CD4-positive, alpha-beta memory T cell (primary cell): ENCODE measurements at regions not wholly inside any gene's neighbourhood (a gene's known extent, or its start where the extent isn't known, plus 50 kb on each side); places are given as distances from the start of the nearest gene placed in this dataset.

ENCODE experiments used
- CTCF ChIA-PET: fragments of 350-600 bp; sonication (Branson Sonifier 250); formaldehyde crosslinking; loops from one replicate; lab custom pipeline; 2021; ENCODE audit warnings: inconsistent platforms; ENCODE audit not compliant: partially characterized antibody; lab: Charles Lee
- POLR2A ChIA-PET: fragments of 350-600 bp; sonication (Branson Sonifier 250); formaldehyde crosslinking; loops from one replicate; lab custom pipeline; 2021; ENCODE audit not compliant: partially characterized antibody; lab: Charles Lee
- DNase-seq, 5 donors: peaks; one replicate each; pipeline versions ENCODE4 v3.0.0 to v3.0.0-alpha.2; 2020 to 2022; ENCODE audit warnings: mixed read lengths in 1 of 5
- H3K27ac ChIP-seq: one replicate; pipeline ENCODE4 v1.7.0; 2013; ENCODE audit warnings: low read depth, low read length
- H3K27me3 ChIP-seq: 2 replicates; pipeline ENCODE4 v1.7.0; 2013; ENCODE audit warnings: mild to moderate bottlenecking, low read length, moderate library complexity; ENCODE audit not compliant: insufficient read depth
- H3K36me3 ChIP-seq: 2 replicates; pipeline ENCODE4 v1.7.0; 2013; ENCODE audit warnings: mild to moderate bottlenecking, low read length, moderate library complexity; ENCODE audit not compliant: insufficient read depth
- H3K4me1 ChIP-seq: 2 replicates; pipeline ENCODE4 v1.7.0; 2013; ENCODE audit warnings: mild to moderate bottlenecking, low read length, moderate library complexity; ENCODE audit not compliant: insufficient read depth
- H3K4me3 ChIP-seq, 2 donors: one replicate each; pipeline ENCODE4 v1.7.0; 2013; ENCODE audit warnings: low read length in 2 of 2, mild to moderate bottlenecking in 1 of 2
- H3K9me3 ChIP-seq, 2 donors: one replicate each; pipeline ENCODE4 v1.7.0; 2013; ENCODE audit warnings: low read length in 2 of 2, control low read depth in 1 of 2; ENCODE audit not compliant: control insufficient read depth in 1 of 2
- H3K27ac Mint-ChIP-seq, 7 donors: one replicate each; pipeline ENCODE4 v1.8.0; 2020 to 2021; ENCODE audit warnings: mixed read lengths in 7 of 7, mild to moderate bottlenecking in 6 of 7, inconsistent platforms in 3 of 7, moderate library complexity in 3 of 7
- H3K27me3 Mint-ChIP-seq, 2 donors: one replicate each; pipeline ENCODE4 v1.8.0; 2020 to 2021; ENCODE audit warnings: mixed read lengths in 2 of 2
- H3K36me3 Mint-ChIP-seq, 2 donors: one replicate each; pipeline ENCODE4 v1.8.0; 2020 to 2021; ENCODE audit warnings: mixed read lengths in 2 of 2, inconsistent platforms in 1 of 2, mild to moderate bottlenecking in 1 of 2
- H3K4me1 Mint-ChIP-seq, 4 donors: one replicate each; pipeline ENCODE4 v1.8.0; 2020 to 2021; ENCODE audit warnings: mixed read lengths in 4 of 4, mild to moderate bottlenecking in 1 of 4
- H3K4me3 Mint-ChIP-seq, 8 donors: one replicate each; pipeline ENCODE4 v1.8.0; 2020 to 2021; ENCODE audit warnings: mixed read lengths in 8 of 8, mild to moderate bottlenecking in 7 of 8, moderate library complexity in 6 of 8, inconsistent platforms in 3 of 8
- H3K9me3 Mint-ChIP-seq, 8 donors: one replicate each; pipeline ENCODE4 v1.8.0; 2020 to 2021; ENCODE audit warnings: mixed read lengths in 8 of 8, mild to moderate bottlenecking in 5 of 8, inconsistent platforms in 3 of 8, moderate library complexity in 1 of 8
- intact Hi-C: fragments of 100-400 bp; cut with micrococcal nuclease; formaldehyde crosslinking; loops from one replicate; pipeline ENCODE4 v1.15.1; 2023

- Histone ChIP-seq H3K4me3 (no peak overlapping the region), H3K4me1 (no peaks in the 10 kb centered on the region), H3K36me3 (no peaks in the 10 kb centered on the region), H3K27ac (no peak overlapping the region), H3K27me3 (no peaks in the 10 kb centered on the region), H3K9me3 (no peaks in the 10 kb centered on the region)
- DNase-seq = no peak
- Mint-ChIP-seq H3K36me3 (no peaks in the 10 kb centered on the region), H3K27me3 (no peaks in the 10 kb centered on the region), H3K27ac (no peak overlapping the region), H3K4me3 (no peak overlapping the region), H3K4me1 (no peaks in the 10 kb centered on the region), H3K9me3 (peaks cover 0 to 5% (median 2%) of the 10 kb centered on the region in 8 donors)
- CTCF ChIA-PET = no interaction called here
- POLR2A ChIA-PET = no interaction called here
- intact Hi-C loops = no loop called here
Measured at GRCh38 chr3:180215866-180216265, 179.1 kb upstream of the PEX5L start.

DNA sequence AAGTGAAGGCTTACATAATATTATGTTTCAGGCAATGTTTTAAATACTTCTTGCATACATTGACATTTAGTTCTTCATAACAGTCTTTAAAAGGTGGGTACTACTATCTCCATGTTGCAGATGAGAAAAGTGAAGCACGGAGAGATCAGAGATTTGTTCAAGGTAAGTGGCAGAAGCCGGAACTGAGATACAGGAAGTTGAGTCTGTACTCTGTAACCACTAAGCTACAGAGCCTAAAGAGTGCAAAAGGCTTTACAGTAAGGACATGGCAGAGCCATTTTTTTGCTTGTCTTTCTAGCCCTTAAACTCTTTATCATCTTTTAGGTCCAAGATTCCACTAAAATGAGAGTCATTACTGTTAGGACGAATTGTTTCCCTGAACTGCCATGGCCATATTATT, 186.5 kb upstream of the PEX5L start:
- no peak overlapping the region for H3K4me3 ChIP-seq
- no peaks in the 10 kb centered on the region for H3K36me3 ChIP-seq
- POLR2A ChIA-PET = no interaction called here
- H3K9me3 Mint-ChIP-seq = peaks cover 1 to 26% (median 6%) of the 10 kb centered on the region in 8 donors
- no peak overlapping the region for H3K27ac Mint-ChIP-seq
- H3K27me3 ChIP-seq = no peaks in the 10 kb centered on the region
- H3K9me3 ChIP-seq = no peaks in the 10 kb centered on the region
- DNase-seq = no peak
- CTCF ChIA-PET = interaction anchor here (1.2 kb wide), 1 partner anchor 44 kb away, joined by 4 read pairs; no protein-coding TSS in a partner anchor
- H3K4me1 ChIP-seq = no peaks in the 10 kb centered on the region
- H3K4me3 Mint-ChIP-seq = no peak overlapping the region
- no peaks in the 10 kb centered on the region for H3K4me1 Mint-ChIP-seq
- H3K27ac ChIP-seq = no peak overlapping the region
- intact Hi-C loops = no loop called here
- H3K27me3 Mint-ChIP-seq = no peaks in the 10 kb centered on the region
- H3K36me3 Mint-ChIP-seq = no peaks in the 10 kb centered on the region

- H3K9me3 ChIP-seq = no peaks in the 10 kb centered on the region
- no peaks in the 10 kb centered on the region for H3K27me3 ChIP-seq
- ChIA-PET POLR2A (no interaction called here), CTCF (no interaction called here)
- no peaks in the 10 kb centered on the region for H3K36me3 ChIP-seq
- Mint-ChIP-seq H3K36me3 (no peaks in the 10 kb centered on the region), H3K9me3 (peaks cover 0 to 43% (median 30%) of the 10 kb centered on the region in 8 donors), H3K27ac (no peak overlapping the region), H3K4me1 (no peaks in the 10 kb centered on the region), H3K27me3 (peaks cover 0 to 2% of the 10 kb centered on the region in 2 donors), H3K4me3 (no peak overlapping the region)
- no peak overlapping the region for H3K27ac ChIP-seq
- H3K4me1 ChIP-seq = no peaks in the 10 kb centered on the region
- intact Hi-C loops = no loop called here
- DNase-seq = peak in 1 of 5 donors; percentile 0
- no peak overlapping the region for H3K4me3 ChIP-seq
Measured at GRCh38 chr3:180229113-180229512, 192.4 kb upstream of the PEX5L start.

DNA sequence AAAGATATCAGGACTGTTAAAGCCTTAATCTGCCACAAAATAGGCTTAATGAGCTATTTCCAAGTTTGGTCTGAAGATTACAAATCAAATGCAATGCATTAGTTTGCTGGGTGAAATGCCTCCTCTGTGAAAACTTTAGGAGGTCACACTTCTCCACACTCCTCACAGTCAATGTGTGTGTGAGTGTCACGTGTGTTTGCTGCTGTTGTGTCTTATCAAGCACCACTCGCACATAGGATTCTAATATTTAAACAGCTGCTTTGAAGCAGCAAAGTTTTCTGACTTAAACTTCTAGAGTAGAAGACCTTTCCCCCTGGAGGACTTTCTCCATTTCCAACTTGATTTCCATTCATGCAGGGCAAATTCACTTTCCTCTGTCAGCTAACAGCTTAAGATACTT, 203.2 kb upstream of the PEX5L start:
- CTCF ChIA-PET = no interaction called here
- Mint-ChIP-seq H3K27ac (no peak overlapping the region), H3K36me3 (no peaks in the 10 kb centered on the region), H3K27me3 (no peaks in the 10 kb centered on the region), H3K9me3 (peaks cover 0 to 6% (median 3%) of the 10 kb centered on the region in 8 donors), H3K4me3 (no peak overlapping the region), H3K4me1 (no peaks in the 10 kb centered on the region)
- Histone ChIP-seq H3K36me3 (no peaks in the 10 kb centered on the region), H3K4me3 (no peak overlapping the region), H3K4me1 (no peaks in the 10 kb centered on the region), H3K27ac (no peak overlapping the region), H3K27me3 (no peaks in the 10 kb centered on the region), H3K9me3 (no peaks in the 10 kb centered on the region)
- POLR2A ChIA-PET = no interaction called here
- DNase-seq = no peak
- intact Hi-C loops = no loop called here

- intact Hi-C loops = no loop called here
- Mint-ChIP-seq H3K9me3 (peaks cover 0 to 2% (median 0%) of the 10 kb centered on the region in 8 donors), H3K4me3 (no peak overlapping the region), H3K27ac (no peak overlapping the region), H3K4me1 (no peaks in the 10 kb centered on the region), H3K36me3 (no peaks in the 10 kb centered on the region), H3K27me3 (no peaks in the 10 kb centered on the region)
- Histone ChIP-seq H3K27me3 (no peaks in the 10 kb centered on the region), H3K9me3 (no peaks in the 10 kb centered on the region), H3K4me3 (no peak overlapping the region), H3K27ac (no peak overlapping the region), H3K4me1 (no peaks in the 10 kb centered on the region), H3K36me3 (no peaks in the 10 kb centered on the region)
- POLR2A ChIA-PET = no interaction called here
- DNase-seq = no peak
- CTCF ChIA-PET = no interaction called here
Measured at GRCh38 chr3:180246688-180247195, 210.0 kb upstream of the PEX5L start.

DNA sequence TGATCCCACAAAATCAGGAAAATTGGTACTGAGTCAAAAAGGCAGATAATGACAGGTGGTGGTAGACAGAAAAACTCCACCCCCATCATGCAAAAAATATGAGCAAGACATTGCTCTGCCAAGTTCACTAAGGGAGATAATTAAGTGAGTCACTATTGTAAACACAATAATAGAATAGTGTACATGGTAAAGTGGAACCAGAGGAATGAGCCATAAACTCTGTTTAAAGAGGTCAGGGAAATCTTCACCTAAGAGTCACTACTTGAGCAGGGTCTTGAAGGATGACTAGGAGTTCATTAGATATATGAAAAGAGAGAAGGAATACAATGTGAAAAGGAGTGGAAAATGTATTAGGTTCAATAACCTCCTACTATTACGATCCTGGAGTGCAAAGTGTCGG, 213.4 kb upstream of the PEX5L start:
- Histone ChIP-seq H3K27me3 (no peaks in the 10 kb centered on the region), H3K27ac (no peak overlapping the region), H3K9me3 (no peaks in the 10 kb centered on the region), H3K36me3 (no peaks in the 10 kb centered on the region), H3K4me1 (no peaks in the 10 kb centered on the region), H3K4me3 (no peak overlapping the region)
- H3K4me3 Mint-ChIP-seq = no peak overlapping the region
- H3K27ac Mint-ChIP-seq = no peak overlapping the region
- H3K36me3 Mint-ChIP-seq = no peaks in the 10 kb centered on the region
- DNase-seq = no peak
- peaks cover 0 to 1% of the 10 kb centered on the region in 2 donors for H3K27me3 Mint-ChIP-seq
- no peaks in the 10 kb centered on the region for H3K4me1 Mint-ChIP-seq
- intact Hi-C loops = no loop called here
- H3K9me3 Mint-ChIP-seq = peaks cover 0 to 15% (median 0%) of the 10 kb centered on the region in 8 donors
- CTCF ChIA-PET = no interaction called here
- POLR2A ChIA-PET = no interaction called here

DNA sequence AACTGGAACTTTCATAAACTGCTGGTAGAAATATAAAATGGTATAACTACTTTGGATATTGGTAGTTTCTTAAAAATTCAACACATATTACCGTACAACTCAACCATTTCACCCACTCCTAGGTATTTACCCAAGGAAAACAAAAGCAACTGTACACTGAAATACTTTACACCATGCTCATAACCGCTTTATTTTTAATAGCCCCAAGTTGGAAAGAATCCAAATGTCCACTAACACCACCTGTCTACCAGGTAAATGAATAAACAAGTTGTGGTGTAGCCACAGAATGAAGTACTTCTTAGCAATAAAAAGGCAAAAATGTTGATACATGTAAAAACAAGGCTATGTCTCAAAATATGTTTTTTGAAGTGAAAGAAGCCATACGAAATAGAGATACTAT, 215.9 kb upstream of the PEX5L start:
- intact Hi-C loops = no loop called here
- ChIA-PET POLR2A (no interaction called here), CTCF (no interaction called here)
- H3K4me1 Mint-ChIP-seq = no peaks in the 10 kb centered on the region
- Histone ChIP-seq H3K9me3 (no peaks in the 10 kb centered on the region), H3K27ac (no peak overlapping the region), H3K27me3 (no peaks in the 10 kb centered on the region), H3K4me1 (no peaks in the 10 kb centered on the region), H3K36me3 (no peaks in the 10 kb centered on the region), H3K4me3 (no peak overlapping the region)
- H3K27ac Mint-ChIP-seq = no peak overlapping the region
- no peak for DNase-seq
- no peaks in the 10 kb centered on the region for H3K36me3 Mint-ChIP-seq
- H3K27me3 Mint-ChIP-seq = peaks cover 0 to 1% of the 10 kb centered on the region in 2 donors
- peaks cover 0 to 28% (median 1%) of the 10 kb centered on the region in 8 donors for H3K9me3 Mint-ChIP-seq
- no peak overlapping the region for H3K4me3 Mint-ChIP-seq

DNA sequence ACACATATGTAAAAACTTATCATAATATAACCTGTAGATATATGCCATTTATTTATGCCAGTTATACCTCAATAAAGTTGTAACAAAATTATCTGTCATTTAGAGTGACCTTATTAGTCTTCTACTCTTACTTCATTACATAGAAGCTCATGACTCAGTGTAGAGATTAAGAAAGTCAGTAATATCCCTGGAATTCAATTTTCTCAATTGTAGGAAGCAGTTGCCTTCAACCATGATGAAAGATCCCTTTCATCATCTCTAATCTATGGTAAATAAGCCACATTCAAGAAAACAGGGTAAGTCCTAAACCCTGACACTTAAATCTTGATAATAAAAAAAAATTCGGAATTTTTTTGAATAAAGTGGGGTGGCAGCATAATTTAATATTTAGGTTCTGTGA, 216.5 kb upstream of the PEX5L start:
- ChIA-PET CTCF (no interaction called here), POLR2A (no interaction called here)
- no peaks in the 10 kb centered on the region for H3K27me3 ChIP-seq
- H3K27ac ChIP-seq = no peak overlapping the region
- Mint-ChIP-seq H3K27ac (no peak overlapping the region), H3K9me3 (peaks cover 0 to 33% (median 4%) of the 10 kb centered on the region in 8 donors), H3K4me1 (no peaks in the 10 kb centered on the region), H3K27me3 (peaks cover 0 to 1% of the 10 kb centered on the region in 2 donors), H3K36me3 (no peaks in the 10 kb centered on the region), H3K4me3 (no peak overlapping the region)
- no peak for DNase-seq
- no peaks in the 10 kb centered on the region for H3K36me3 ChIP-seq
- no peaks in the 10 kb centered on the region for H3K9me3 ChIP-seq
- H3K4me3 ChIP-seq = no peak overlapping the region
- H3K4me1 ChIP-seq = no peaks in the 10 kb centered on the region
- intact Hi-C loops = no loop called here
